ENCODE measurements at regions not wholly inside any gene's neighbourhood (a gene's known extent, or its start where the extent isn't known, plus 50 kb on each side); places are given as distances from the start of the nearest gene placed in this dataset.

DNA sequence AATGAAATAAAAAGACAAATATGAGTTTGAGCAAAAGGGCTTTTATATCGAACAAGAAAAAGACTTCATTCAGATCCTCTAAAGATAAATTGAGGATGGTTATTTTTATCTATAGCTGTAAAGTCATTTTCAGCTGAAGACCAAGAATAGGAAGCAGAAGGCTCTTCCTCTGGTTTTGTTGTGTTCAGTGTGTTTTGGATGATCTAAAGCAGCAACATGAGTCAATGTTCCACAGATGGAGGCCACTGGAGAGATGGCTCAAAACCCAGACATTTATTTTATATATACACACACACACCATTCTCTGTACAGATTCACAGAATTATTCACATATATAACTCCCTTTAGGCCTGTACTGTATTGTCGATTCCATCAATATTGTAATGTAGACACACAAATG lies 424.3 kb downstream of the MBD2 start:
- no peak for TF ChIP-seq POLR2AphosphoS5 (IDR thresholded peaks at IDR 0.05; ENCODE audit: borderline replicate concordance, low read depth, low read length)
- no peak for TF ChIP-seq EZH2 (IDR thresholded peaks at IDR 0.05)
